Activated naive CD8-positive, alpha-beta T cell treated with anti-CD3 and anti-CD28 coated beads, Interleukin-2, amount 10 ng/mL, durations not matched to agents 7 days and 5 days (primary cell): ENCODE measurements at regions not wholly inside any gene's neighbourhood (a gene's known extent, or its start where the extent isn't known, plus 50 kb on each side); places are given as distances from the start of the nearest gene placed in this dataset.

Experiments used
- ATAC-seq: fragments of 150-1000 bp; cut with Tn5 transposase; one replicate; pipeline ENCODE4 v1.10.0; 2021; ENCODE audit warnings: low read depth, moderate library complexity
- POLR2A ChIA-PET: fragments of 350-600 bp; sonication (Branson Sonifier 250); formaldehyde crosslinking; loops from one replicate; lab custom pipeline; 2021; ENCODE audit warnings: antibody characterized with exemption; lab: Charles Lee
- DNase-seq: peaks from one replicate; pipeline ENCODE4 v3.0.0; 2021
- H3K27ac Mint-ChIP-seq: one replicate; pipeline ENCODE4 v1.8.0; 2022; ENCODE audit warnings: mild to moderate bottlenecking, mixed read lengths
- H3K27me3 Mint-ChIP-seq: one replicate; pipeline ENCODE4 v1.8.0; 2022; ENCODE audit warnings: mild to moderate bottlenecking, moderate library complexity, mixed read lengths
- H3K36me3 Mint-ChIP-seq: one replicate; pipeline ENCODE4 v1.8.0; 2021; ENCODE audit warnings: mild to moderate bottlenecking, mixed read lengths
- H3K4me1 Mint-ChIP-seq: one replicate; pipeline ENCODE4 v1.8.0; 2021; ENCODE audit warnings: mixed read lengths
- H3K4me3 Mint-ChIP-seq: one replicate; pipeline ENCODE4 v1.8.0; 2022; ENCODE audit warnings: mild to moderate bottlenecking, moderate library complexity, mixed read lengths
- H3K9me3 Mint-ChIP-seq: one replicate; pipeline ENCODE4 v1.8.0; 2021; ENCODE audit warnings: mixed read lengths

DNA sequence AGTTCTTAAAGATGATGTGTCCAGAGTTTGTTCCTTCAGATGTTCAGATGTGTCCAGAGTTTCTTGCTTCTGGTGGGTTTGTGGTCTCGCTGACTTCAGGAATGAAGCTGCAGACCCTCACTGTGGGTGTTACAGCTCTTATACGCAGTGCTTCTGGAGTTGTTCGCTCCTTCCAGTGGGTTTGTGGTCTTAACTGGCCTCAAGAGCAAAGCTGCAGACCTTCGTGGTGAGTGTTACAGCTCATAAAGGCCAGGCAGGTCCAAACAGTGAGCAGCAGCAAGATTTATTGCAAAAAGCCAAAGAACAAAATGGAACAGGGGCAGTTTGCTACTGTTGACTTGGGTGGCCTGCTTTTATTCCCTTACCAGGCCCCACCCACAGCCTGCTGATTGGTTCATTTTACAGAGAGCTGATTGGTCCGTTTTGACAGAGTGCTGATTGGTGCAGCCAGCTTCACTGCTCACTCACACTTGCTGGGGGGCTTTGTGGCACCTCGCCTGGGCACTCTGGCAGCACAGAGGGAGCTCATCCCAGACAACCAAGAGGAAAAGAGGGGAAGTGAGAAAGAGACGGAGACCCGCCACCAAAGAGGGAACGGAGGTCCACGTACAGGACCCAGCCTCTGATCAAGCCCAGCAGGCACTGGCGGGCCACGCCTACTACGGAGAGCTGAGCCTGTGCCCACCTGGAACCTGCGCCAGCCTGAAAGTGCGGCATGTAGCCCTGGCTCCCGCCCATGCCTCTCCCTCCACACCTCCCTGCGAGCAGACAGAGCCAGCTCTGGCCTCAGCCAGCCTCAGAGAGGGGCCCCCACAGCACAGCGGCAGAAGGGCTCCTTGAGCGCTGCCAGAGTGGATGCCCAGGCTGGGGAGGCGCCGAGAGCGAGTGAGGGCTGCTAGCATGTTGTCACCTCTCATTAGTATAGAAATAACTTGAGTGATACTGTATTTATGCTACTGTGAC, 55.8 kb upstream of the SEMA3C start:
- no peaks in the 10 kb centered on the region for H3K9me3 Mint-ChIP-seq
- H3K36me3 Mint-ChIP-seq, result no peaks in the 10 kb centered on the region
- ATAC-seq (no peak), DNase-seq (no peak)
- H3K27ac Mint-ChIP-seq, result no peak overlapping the region
- no peaks in the 10 kb centered on the region for H3K4me1 Mint-ChIP-seq
- no peaks in the 10 kb centered on the region for H3K27me3 Mint-ChIP-seq
- POLR2A ChIA-PET, result no interaction called here
- H3K4me3 Mint-ChIP-seq, result no peak overlapping the region

DNA sequence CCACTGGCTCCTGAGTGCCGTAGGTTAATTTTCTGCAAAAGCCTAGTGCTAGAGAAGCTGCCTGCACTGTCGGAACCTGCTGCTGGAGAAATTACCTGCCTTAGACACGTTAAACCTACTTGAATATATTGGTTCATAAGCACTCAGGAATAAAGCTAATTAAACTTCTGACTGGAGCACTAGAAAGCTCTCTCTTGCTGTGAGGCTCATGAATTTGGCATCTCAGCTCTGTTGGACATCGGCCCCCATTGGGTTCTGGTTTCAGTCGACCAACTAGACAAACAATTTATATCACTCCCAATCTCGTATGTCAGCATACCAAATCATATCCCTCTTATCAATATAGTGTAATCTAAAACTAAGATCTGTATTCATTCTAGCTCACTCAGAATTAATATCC, 52.4 kb upstream of the SEMA3C start:
- DNase-seq (no peak), ATAC-seq (no peak)
- POLR2A ChIA-PET, result no interaction called here
- H3K36me3 Mint-ChIP-seq, result no peaks in the 10 kb centered on the region
- no peak overlapping the region for H3K4me3 Mint-ChIP-seq
- no peaks in the 10 kb centered on the region for H3K4me1 Mint-ChIP-seq
- no peak overlapping the region for H3K27ac Mint-ChIP-seq
- no peaks in the 10 kb centered on the region for H3K9me3 Mint-ChIP-seq
- H3K27me3 Mint-ChIP-seq, result no peaks in the 10 kb centered on the region
